ENCODE measurements at regions not wholly inside any gene's neighbourhood (a gene's known extent, or its start where the extent isn't known, plus 50 kb on each side); places are given as distances from the start of the nearest gene placed in this dataset.

DNA sequence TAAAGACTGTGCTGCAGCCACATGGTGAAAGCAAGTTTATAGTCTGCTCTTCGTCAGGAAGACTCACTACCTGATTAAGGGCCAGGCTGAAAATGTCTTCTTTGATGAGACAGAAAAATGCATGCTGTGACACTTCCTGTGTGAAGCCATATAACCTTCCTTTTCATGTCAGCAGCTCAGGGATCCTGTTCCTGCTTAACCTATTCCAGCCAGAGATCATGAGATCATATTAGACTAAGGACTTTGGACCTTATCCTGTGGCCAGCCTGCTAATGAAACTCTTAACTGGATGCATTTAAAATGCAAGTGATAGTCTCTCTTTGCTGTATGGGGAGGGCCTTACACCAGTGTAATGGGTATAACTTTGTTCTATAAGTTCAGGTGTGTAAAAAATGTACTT lies 165.2 kb downstream of the PTEN start:
- no peaks in the 10 kb centered on the region; the same call in 1 of the 2 replicates for H3K27me3 ChIP-seq (ENCODE audit: low read depth, low read length)
- peaks cover 24% of the 10 kb centered on the region for H3K4me1 ChIP-seq (ENCODE audit: low read length)
- no peak overlapping the region for H3K4me2 ChIP-seq (ENCODE audit: low read length)
- no peaks in the 10 kb centered on the region for H3K36me3 ChIP-seq (replicated peaks; ENCODE audit: low read depth, low read length)
- no peaks in the 10 kb centered on the region for H3K79me2 ChIP-seq (ENCODE audit: low read length)
- TF ChIP-seq, protein P1, sequence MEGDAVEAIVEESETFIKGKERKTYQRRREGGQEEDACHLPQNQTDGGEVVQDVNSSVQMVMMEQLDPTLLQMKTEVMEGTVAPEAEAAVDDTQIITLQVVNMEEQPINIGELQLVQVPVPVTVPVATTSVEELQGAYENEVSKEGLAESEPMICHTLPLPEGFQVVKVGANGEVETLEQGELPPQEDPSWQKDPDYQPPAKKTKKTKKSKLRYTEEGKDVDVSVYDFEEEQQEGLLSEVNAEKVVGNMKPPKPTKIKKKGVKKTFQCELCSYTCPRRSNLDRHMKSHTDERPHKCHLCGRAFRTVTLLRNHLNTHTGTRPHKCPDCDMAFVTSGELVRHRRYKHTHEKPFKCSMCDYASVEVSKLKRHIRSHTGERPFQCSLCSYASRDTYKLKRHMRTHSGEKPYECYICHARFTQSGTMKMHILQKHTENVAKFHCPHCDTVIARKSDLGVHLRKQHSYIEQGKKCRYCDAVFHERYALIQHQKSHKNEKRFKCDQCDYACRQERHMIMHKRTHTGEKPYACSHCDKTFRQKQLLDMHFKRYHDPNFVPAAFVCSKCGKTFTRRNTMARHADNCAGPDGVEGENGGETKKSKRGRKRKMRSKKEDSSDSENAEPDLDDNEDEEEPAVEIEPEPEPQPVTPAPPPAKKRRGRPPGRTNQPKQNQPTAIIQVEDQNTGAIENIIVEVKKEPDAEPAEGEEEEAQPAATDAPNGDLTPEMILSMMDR (IDR thresholded peaks at IDR 0.05; ENCODE audit: low read depth, low read length) = no peak
- no peak for TF ChIP-seq EZH2phosphoT487 (IDR thresholded peaks at IDR 0.05; ENCODE audit: low read depth)
- no peaks in the 10 kb centered on the region for H3K9me3 ChIP-seq (ENCODE audit: insufficient read depth, low read length)
- no peak overlapping the region for H2AFZ ChIP-seq (ENCODE audit: low read depth, low read length)
- no peak overlapping the region for H3K4me3 ChIP-seq (ENCODE audit: low read length)
- H3K9ac ChIP-seq (ENCODE audit: low read length) = no peak overlapping the region
- no peak overlapping the region; the same call in 1 of the 2 replicates for H3K27ac ChIP-seq (ENCODE audit: low read length)
- H4K20me1 ChIP-seq (ENCODE audit: insufficient read depth, low read length) = no peaks in the 10 kb centered on the region

DNA sequence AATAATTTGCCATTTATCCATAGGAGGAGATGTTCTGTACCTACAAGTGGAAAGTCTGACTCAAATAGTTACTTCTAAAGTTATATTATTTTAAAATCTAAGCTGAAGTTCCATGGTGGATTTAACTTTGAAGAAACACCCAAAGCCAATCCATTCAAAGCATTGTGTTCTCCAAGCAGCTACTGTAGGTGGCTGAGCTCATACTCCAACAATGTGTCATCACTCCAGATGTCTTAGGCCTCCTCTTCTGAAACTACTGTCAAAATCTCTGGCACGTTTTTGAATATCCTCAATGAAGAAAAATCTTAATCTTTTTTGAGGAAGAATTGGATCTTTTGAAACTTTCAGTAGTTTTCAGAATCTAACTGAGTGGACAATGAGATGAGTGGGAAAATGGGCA lies 169.1 kb downstream of the PTEN start:
- H3K27me3 ChIP-seq (ENCODE audit: low read depth, low read length) = no peaks in the 10 kb centered on the region
- H2AFZ ChIP-seq (ENCODE audit: low read depth, low read length) = no peak overlapping the region
- H3K9ac ChIP-seq (ENCODE audit: low read length) = no peak overlapping the region
- H3K4me2 ChIP-seq (ENCODE audit: low read length) = no peak overlapping the region
- H4K20me1 ChIP-seq (ENCODE audit: insufficient read depth, low read length) = no peaks in the 10 kb centered on the region
- H3K79me2 ChIP-seq (ENCODE audit: low read length) = no peaks in the 10 kb centered on the region
- H3K9me3 ChIP-seq (ENCODE audit: insufficient read depth, low read length) = no peaks in the 10 kb centered on the region
- H3K27ac ChIP-seq (ENCODE audit: low read length) = no peak overlapping the region
- no peaks in the 10 kb centered on the region for H3K36me3 ChIP-seq (replicated peaks; ENCODE audit: low read depth, low read length)
- peaks cover 19% of the 10 kb centered on the region for H3K4me1 ChIP-seq (ENCODE audit: low read length)
- no peak overlapping the region for H3K4me3 ChIP-seq (ENCODE audit: low read length)
- TF ChIP-seq EZH2phosphoT487 (IDR thresholded peaks at IDR 0.05; ENCODE audit: low read depth) = no peak
- TF ChIP-seq, protein P1 (IDR thresholded peaks at IDR 0.05; ENCODE audit: low read depth, low read length) = no peak

DNA sequence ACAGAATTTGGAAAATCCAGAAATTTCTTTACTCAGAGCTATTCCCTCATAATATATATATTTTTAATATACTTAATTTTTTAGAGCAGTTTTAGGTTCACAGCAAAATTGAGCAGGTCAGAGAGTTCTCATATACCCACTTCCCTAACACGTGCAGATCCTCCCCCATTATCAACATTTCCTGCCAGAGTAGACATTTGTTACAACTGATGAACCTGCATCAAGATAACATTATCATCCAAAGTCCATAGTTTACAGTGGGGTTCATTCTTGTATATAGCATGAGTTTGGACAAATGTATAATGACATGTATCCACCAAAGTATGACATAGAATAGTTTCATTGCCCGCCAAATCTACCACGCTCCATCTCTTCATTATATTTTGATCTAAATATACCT lies 170.0 kb downstream of the PTEN start:
- Histone ChIP-seq H3K79me2 (ENCODE audit: low read length) (no peaks in the 10 kb centered on the region), H3K36me3 (replicated peaks; ENCODE audit: low read depth, low read length) (no peaks in the 10 kb centered on the region), H3K27me3 (ENCODE audit: low read depth, low read length) (no peaks in the 10 kb centered on the region), H3K4me1 (ENCODE audit: low read length) (peaks cover 13% of the 10 kb centered on the region), H3K9ac (ENCODE audit: low read length) (no peak overlapping the region), H4K20me1 (ENCODE audit: insufficient read depth, low read length) (no peaks in the 10 kb centered on the region), H2AFZ (ENCODE audit: low read depth, low read length) (no peak overlapping the region), H3K27ac (ENCODE audit: low read length) (no peak overlapping the region), H3K9me3 (ENCODE audit: insufficient read depth, low read length) (no peaks in the 10 kb centered on the region), H3K4me3 (ENCODE audit: low read length) (no peak overlapping the region), H3K4me2 (ENCODE audit: low read length) (no peak overlapping the region)
- TF ChIP-seq EZH2phosphoT487 (IDR thresholded peaks at IDR 0.05; ENCODE audit: low read depth) = no peak
- TF ChIP-seq, protein P1 (IDR thresholded peaks at IDR 0.05; ENCODE audit: low read depth, low read length) = no peak

DNA sequence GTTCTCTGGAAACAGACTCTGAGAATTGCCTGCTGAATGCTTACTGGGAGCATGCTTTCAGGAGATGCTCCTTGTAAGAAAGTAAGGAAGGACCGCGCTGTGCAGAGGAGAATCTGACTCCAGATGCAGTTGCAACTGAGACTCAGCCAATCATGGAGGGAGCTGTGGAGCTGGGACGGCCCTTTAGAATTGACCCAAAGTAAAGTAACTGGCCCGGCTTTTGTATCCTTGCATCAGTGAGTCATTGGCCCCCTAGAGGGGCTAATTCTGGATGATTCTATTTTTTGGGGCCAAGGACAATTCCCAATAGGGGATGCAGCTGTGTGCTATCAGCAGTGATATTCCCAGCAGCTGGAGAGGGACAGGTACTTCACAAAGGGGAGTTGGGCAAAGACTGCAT lies 170.4 kb downstream of the PTEN start:
- no peak overlapping the region for H3K4me2 ChIP-seq (ENCODE audit: low read length)
- no peak overlapping the region for H3K27ac ChIP-seq (ENCODE audit: low read length)
- no peak overlapping the region for H3K4me3 ChIP-seq (ENCODE audit: low read length)

More for the DNA sequence above, 170.4 kb downstream of the PTEN start:
- Histone ChIP-seq H4K20me1 (ENCODE audit: insufficient read depth, low read length) (no peaks in the 10 kb centered on the region), H3K4me1 (ENCODE audit: low read length) (peaks cover 8% of the 10 kb centered on the region), H3K36me3 (replicated peaks; ENCODE audit: low read depth, low read length) (no peaks in the 10 kb centered on the region), H3K9me3 (ENCODE audit: insufficient read depth, low read length) (no peaks in the 10 kb centered on the region), H3K27me3 (ENCODE audit: low read depth, low read length) (no peaks in the 10 kb centered on the region), H2AFZ (ENCODE audit: low read depth, low read length) (no peak overlapping the region), H3K79me2 (ENCODE audit: low read length) (no peaks in the 10 kb centered on the region), H3K9ac (ENCODE audit: low read length) (no peak overlapping the region)
- TF ChIP-seq, protein P1 (IDR thresholded peaks at IDR 0.05; ENCODE audit: low read depth, low read length) = no peak
- no peak for TF ChIP-seq EZH2phosphoT487 (IDR thresholded peaks at IDR 0.05; ENCODE audit: low read depth)
